HepG2 (cell line): ENCODE measurements at regions not wholly inside any gene's neighbourhood (a gene's known extent, or its start where the extent isn't known, plus 50 kb on each side); places are given as distances from the start of the nearest gene placed in this dataset.

Experiments
- CBFB ChIP-seq: sonication (generic); formaldehyde crosslinking; IDR thresholded peaks from 2 replicates; pipeline ENCODE4 v1.4.0; 2020; ENCODE audit warnings: missing genetic modification reagents
- JUN ChIP-seq: sonication (generic); formaldehyde crosslinking; IDR thresholded peaks from 2 replicates; pipeline ENCODE4 v1.4.0; 2020; ENCODE audit warnings: mild to moderate bottlenecking, missing genetic modification reagents
- JUNB ChIP-seq: sonication (generic); formaldehyde crosslinking; IDR thresholded peaks from 2 replicates; pipeline ENCODE4 v1.8.0; 2022; ENCODE audit warnings: missing genetic modification reagents, mild to moderate bottlenecking, borderline replicate concordance
- MIXL1 ChIP-seq: IDR thresholded peaks from 2 replicates; pipeline ENCODE4 v1.6.1; 2016
- NFE2L1 ChIP-seq: sonication (generic); formaldehyde crosslinking; IDR thresholded peaks from 2 replicates; pipeline ENCODE4 v1.4.0; 2020; ENCODE audit warnings: missing genetic modification reagents, mild to moderate bottlenecking, borderline replicate concordance
- RELA ChIP-seq: sonication (generic); formaldehyde crosslinking; IDR thresholded peaks from 2 replicates; pipeline ENCODE4 v1.4.0; 2020; ENCODE audit warnings: missing genetic modification reagents
- SETDB1 ChIP-seq: sonication (generic); formaldehyde crosslinking; IDR thresholded peaks from 2 replicates; pipeline ENCODE4 v1.5.1; 2020; ENCODE audit warnings: missing genetic modification reagents, mild to moderate bottlenecking, borderline replicate concordance
- SMARCE1 ChIP-seq: fragments of 450-650 bp; IDR thresholded peaks from 2 replicates; pipeline ENCODE4 v1.6.1; 2017; ENCODE audit warnings: borderline replicate concordance
- SNAI1 ChIP-seq: sonication (generic); formaldehyde crosslinking; IDR thresholded peaks from 2 replicates; pipeline ENCODE4 v1.5.0; 2020; ENCODE audit warnings: mild to moderate bottlenecking, missing genetic modification reagents, borderline replicate concordance
- SOX6 ChIP-seq, 2 experiments: fragments of 450-650 bp in 1 of 2; sonication (generic) in 1 of 2; formaldehyde crosslinking in 1 of 2; IDR thresholded peaks; 2 replicates each; pipeline versions ENCODE4 v1.4.0 to v1.6.1; 2017 to 2020; ENCODE audit warnings: antibody characterized with exemption in 1 of 2, mild to moderate bottlenecking in 1 of 2, missing genetic modification reagents in 1 of 2
- TBX2 ChIP-seq: sonication (generic); formaldehyde crosslinking; IDR thresholded peaks from 2 replicates; pipeline ENCODE4 v1.5.0; 2020; ENCODE audit warnings: missing genetic modification reagents, mild to moderate bottlenecking, borderline replicate concordance
- ZNF160 ChIP-seq: sonication (generic); formaldehyde crosslinking; IDR thresholded peaks from 2 replicates; pipeline ENCODE4 v1.8.0; 2022; ENCODE audit warnings: mild to moderate bottlenecking, inconsistent platforms, missing genetic modification reagents
- ZNF660 ChIP-seq: sonication (generic); formaldehyde crosslinking; IDR thresholded peaks from 2 replicates; pipeline ENCODE4 v1.5.1; 2020; ENCODE audit warnings: mild to moderate bottlenecking, low read depth, missing genetic modification reagents, borderline replicate concordance
- ZNF792 ChIP-seq: IDR thresholded peaks from 2 replicates; pipeline ENCODE4 v1.6.1; 2016
- ZNF850 ChIP-seq: sonication (generic); formaldehyde crosslinking; conservative IDR thresholded peaks from 2 replicates; pipeline ENCODE4 v1.9.0; 2021; ENCODE audit warnings: mild to moderate bottlenecking, missing genetic modification reagents
- ZZZ3 ChIP-seq: sonication (generic); formaldehyde crosslinking; IDR thresholded peaks from 2 replicates; pipeline ENCODE4 v1.4.0; 2020; ENCODE audit warnings: missing genetic modification reagents, mild to moderate bottlenecking, borderline replicate concordance
- TF ChIP-seq, protein P1 (sequence below), 2 experiments: sonication (generic) in 1 of 2; formaldehyde crosslinking in 1 of 2; IDR thresholded peaks; 2 replicates each; pipeline versions ENCODE4 v1.4.0 to v1.6.1; 2016 to 2020; ENCODE audit warnings: borderline replicate concordance in 1 of 2, low read depth in 1 of 2, mild to moderate bottlenecking in 1 of 2, missing genetic modification reagents in 1 of 2
- TF ChIP-seq, protein P2 (sequence below): sonication (generic); formaldehyde crosslinking; IDR thresholded peaks from 2 replicates; pipeline ENCODE4 v1.4.0; 2020; ENCODE audit warnings: missing genetic modification reagents, borderline replicate concordance

DNA sequence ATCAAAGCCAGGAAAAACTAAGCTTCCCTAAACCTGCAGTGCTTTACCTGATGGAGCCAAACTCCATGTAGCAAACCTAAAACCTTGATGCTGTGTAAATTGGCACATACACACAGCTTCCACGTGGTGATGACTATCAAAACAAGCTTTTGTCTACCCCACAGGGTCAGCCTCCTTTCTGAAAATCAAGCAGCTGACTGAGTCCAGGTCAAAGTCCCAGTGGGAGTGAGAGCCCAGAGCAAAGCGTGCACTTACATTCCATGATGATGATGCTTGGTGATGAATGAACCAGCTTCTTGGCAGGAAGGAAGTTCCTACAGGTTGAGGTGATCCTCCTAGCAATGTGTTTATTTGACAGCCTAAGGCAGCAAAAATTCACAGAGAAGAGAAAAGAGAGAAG is 630.0 kb upstream of the TBX3 start (continued):
- TF ChIP-seq, protein P1, sequence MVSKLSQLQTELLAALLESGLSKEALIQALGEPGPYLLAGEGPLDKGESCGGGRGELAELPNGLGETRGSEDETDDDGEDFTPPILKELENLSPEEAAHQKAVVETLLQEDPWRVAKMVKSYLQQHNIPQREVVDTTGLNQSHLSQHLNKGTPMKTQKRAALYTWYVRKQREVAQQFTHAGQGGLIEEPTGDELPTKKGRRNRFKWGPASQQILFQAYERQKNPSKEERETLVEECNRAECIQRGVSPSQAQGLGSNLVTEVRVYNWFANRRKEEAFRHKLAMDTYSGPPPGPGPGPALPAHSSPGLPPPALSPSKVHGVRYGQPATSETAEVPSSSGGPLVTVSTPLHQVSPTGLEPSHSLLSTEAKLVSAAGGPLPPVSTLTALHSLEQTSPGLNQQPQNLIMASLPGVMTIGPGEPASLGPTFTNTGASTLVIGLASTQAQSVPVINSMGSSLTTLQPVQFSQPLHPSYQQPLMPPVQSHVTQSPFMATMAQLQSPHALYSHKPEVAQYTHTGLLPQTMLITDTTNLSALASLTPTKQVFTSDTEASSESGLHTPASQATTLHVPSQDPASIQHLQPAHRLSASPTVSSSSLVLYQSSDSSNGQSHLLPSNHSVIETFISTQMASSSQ (IDR thresholded peaks at IDR 0.05; ENCODE audit: low read depth), result no peak
- TF ChIP-seq, protein P1 (CRISPR knock-in tag; IDR thresholded peaks at IDR 0.05; ENCODE audit: borderline replicate concordance), result no peak
- TF ChIP-seq JUN (peak; percentile 71; the same call in 1 of the 2 replicates), SNAI1 (no peak), TBX2 (CRISPR knock-in tag) (no peak), ZNF660 (CRISPR knock-in tag) (no peak), RELA (CRISPR knock-in tag) (no peak), ZNF792 (CRISPR knock-in tag) (peak; percentile 58; the same call in 1 of the 2 replicates), SETDB1 (no peak), SMARCE1 (no peak), SOX6 (IDR thresholded peaks at IDR 0.05) (no peak), SOX6 (CRISPR knock-in tag; IDR thresholded peaks at IDR 0.05) (peak; percentile 78), ZNF850 (CRISPR knock-in tag) (no peak), MIXL1 (CRISPR knock-in tag) (0 out of 2 replicates have a peak, but pooled peaks have one; percentile 16), ZNF160 (CRISPR knock-in tag) (no peak), JUNB (CRISPR knock-in tag) (peak; percentile 21; the same call in 1 of the 2 replicates), ZZZ3 (CRISPR knock-in tag) (no peak), CBFB (CRISPR knock-in tag) (no peak), NFE2L1 (CRISPR knock-in tag) (no peak)
- TF ChIP-seq, protein P2, sequence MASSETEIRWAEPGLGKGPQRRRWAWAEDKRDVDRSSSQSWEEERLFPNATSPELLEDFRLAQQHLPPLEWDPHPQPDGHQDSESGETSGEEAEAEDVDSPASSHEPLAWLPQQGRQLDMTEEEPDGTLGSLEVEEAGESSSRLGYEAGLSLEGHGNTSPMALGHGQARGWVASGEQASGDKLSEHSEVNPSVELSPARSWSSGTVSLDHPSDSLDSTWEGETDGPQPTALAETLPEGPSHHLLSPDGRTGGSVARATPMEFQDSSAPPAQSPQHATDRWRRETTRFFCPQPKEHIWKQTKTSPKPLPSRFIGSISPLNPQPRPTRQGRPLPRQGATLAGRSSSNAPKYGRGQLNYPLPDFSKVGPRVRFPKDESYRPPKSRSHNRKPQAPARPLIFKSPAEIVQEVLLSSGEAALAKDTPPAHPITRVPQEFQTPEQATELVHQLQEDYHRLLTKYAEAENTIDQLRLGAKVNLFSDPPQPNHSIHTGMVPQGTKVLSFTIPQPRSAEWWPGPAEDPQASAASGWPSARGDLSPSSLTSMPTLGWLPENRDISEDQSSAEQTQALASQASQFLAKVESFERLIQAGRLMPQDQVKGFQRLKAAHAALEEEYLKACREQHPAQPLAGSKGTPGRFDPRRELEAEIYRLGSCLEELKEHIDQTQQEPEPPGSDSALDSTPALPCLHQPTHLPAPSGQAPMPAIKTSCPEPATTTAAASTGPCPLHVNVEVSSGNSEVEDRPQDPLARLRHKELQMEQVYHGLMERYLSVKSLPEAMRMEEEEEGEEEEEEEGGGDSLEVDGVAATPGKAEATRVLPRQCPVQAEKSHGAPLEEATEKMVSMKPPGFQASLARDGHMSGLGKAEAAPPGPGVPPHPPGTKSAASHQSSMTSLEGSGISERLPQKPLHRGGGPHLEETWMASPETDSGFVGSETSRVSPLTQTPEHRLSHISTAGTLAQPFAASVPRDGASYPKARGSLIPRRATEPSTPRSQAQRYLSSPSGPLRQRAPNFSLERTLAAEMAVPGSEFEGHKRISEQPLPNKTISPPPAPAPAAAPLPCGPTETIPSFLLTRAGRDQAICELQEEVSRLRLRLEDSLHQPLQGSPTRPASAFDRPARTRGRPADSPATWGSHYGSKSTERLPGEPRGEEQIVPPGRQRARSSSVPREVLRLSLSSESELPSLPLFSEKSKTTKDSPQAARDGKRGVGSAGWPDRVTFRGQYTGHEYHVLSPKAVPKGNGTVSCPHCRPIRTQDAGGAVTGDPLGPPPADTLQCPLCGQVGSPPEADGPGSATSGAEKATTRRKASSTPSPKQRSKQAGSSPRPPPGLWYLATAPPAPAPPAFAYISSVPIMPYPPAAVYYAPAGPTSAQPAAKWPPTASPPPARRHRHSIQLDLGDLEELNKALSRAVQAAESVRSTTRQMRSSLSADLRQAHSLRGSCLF, result no peak
